ENCODE measurements at regions not wholly inside any gene's neighbourhood (a gene's known extent, or its start where the extent isn't known, plus 50 kb on each side); places are given as distances from the start of the nearest gene placed in this dataset.
"Not testable (repeated sequence)": the region's sequence is repeated elsewhere in the genome, so short reads cannot be mapped to it uniquely, and the experiment has no call there.

GRCh38 chr6:94190030-94190429, 770.7 kb upstream of the EPHA7 start:
- no peak for TF ChIP-seq CTCF (IDR thresholded peaks at IDR 0.05; ENCODE audit: insufficient read depth, low read depth, low read length, missing control alignments)
- no peak overlapping the region for H3K4me3 ChIP-seq (ENCODE audit: low read depth, low read length)

GRCh38 chr6:94184666-94185464, 765.5 kb upstream of the EPHA7 start:
- H3K4me3 ChIP-seq (ENCODE audit: low read depth, low read length), result no peak overlapping the region
- TF ChIP-seq CTCF (IDR thresholded peaks at IDR 0.05; ENCODE audit: insufficient read depth, low read depth, low read length, missing control alignments), result no peak
- no peak for DNase-seq (ENCODE audit: low read depth)

More at GRCh38 chr6:94190030-94190429, 770.7 kb upstream of the EPHA7 start:
- DNase-seq (ENCODE audit: low read depth), result no peak

GRCh38 chr6:94177429-94177828, 758.1 kb upstream of the EPHA7 start:
- H3K4me3 ChIP-seq (ENCODE audit: low read depth, low read length), result no peak overlapping the region
- TF ChIP-seq CTCF (IDR thresholded peaks at IDR 0.05; ENCODE audit: insufficient read depth, low read depth, low read length, missing control alignments), result no peak
- no peak for DNase-seq (ENCODE audit: low read depth)

GRCh38 chr6:94175465-94175864, 756.1 kb upstream of the EPHA7 start:
- H3K4me3 ChIP-seq (ENCODE audit: low read depth, low read length), result no peak overlapping the region
- DNase-seq (ENCODE audit: low read depth), result no peak
- no peak for TF ChIP-seq CTCF (IDR thresholded peaks at IDR 0.05; ENCODE audit: insufficient read depth, low read depth, low read length, missing control alignments)

- no peak for DNase-seq (ENCODE audit: low read depth)
- H3K4me3 ChIP-seq (ENCODE audit: low read depth, low read length), result no peak overlapping the region
- no peak for TF ChIP-seq CTCF (IDR thresholded peaks at IDR 0.05; ENCODE audit: insufficient read depth, low read depth, low read length, missing control alignments)
Observed at GRCh38 chr6:94163877-94164276, 744.5 kb upstream of the EPHA7 start.

- no peak overlapping the region for H3K4me3 ChIP-seq (ENCODE audit: low read depth, low read length)
- no peak for DNase-seq (ENCODE audit: low read depth)
- TF ChIP-seq CTCF (IDR thresholded peaks at IDR 0.05; ENCODE audit: insufficient read depth, low read depth, low read length, missing control alignments), result no peak
Observed at GRCh38 chr6:94150886-94151285, 731.5 kb upstream of the EPHA7 start.

- no peak for TF ChIP-seq CTCF (IDR thresholded peaks at IDR 0.05; ENCODE audit: insufficient read depth, low read depth, low read length, missing control alignments)
- no peak for DNase-seq (ENCODE audit: low read depth)
- H3K4me3 ChIP-seq (ENCODE audit: low read depth, low read length), result no peak overlapping the region
Observed at GRCh38 chr6:94144807-94145206, 725.4 kb upstream of the EPHA7 start.

GRCh38 chr6:94137178-94137577, 717.8 kb upstream of the EPHA7 start:
- DNase-seq (ENCODE audit: low read depth), result not testable (repeated sequence)

More at GRCh38 chr6:94137178-94137577, 717.8 kb upstream of the EPHA7 start:
- H3K4me3 ChIP-seq (ENCODE audit: low read depth, low read length), result not testable (repeated sequence)
